Stimulated activated CD8-positive, alpha-beta memory T cell treated with anti-CD3 and anti-CD28 coated beads, Interleukin-15, amount 100 ng/mL, for 4 hours (primary cell): ENCODE measurements at regions not wholly inside any gene's neighbourhood (a gene's known extent, or its start where the extent isn't known, plus 50 kb on each side); places are given as distances from the start of the nearest gene placed in this dataset.

Experiments used
- DNase-seq, 2 donors: peaks; one replicate each; pipeline ENCODE4 v3.0.0-alpha.2; 2020; ENCODE audit warnings: low read depth in 2 of 2

GRCh38 chr4:181976764-181977163 lies 266.4 kb upstream of the TENM3 start:
- DNase-seq, result no peak

GRCh38 chr4:181982437-181982836 lies 260.8 kb upstream of the TENM3 start:
- DNase-seq, result no peak

GRCh38 chr4:181982856-181983255 lies 260.3 kb upstream of the TENM3 start:
- DNase-seq, result no peak

- no peak for DNase-seq
These were observed 255.8 kb upstream of the TENM3 start for GRCh38 chr4:181987392-181987791.

- no peak for DNase-seq
These were observed 254.1 kb upstream of the TENM3 start for GRCh38 chr4:181989071-181989470.

GRCh38 chr4:181991369-181992108 lies 251.7 kb upstream of the TENM3 start:
- DNase-seq, result no peak

GRCh38 chr4:181998398-181999295 lies 244.6 kb upstream of the TENM3 start:
- no peak for DNase-seq

- DNase-seq, result no peak
These were observed 243.1 kb upstream of the TENM3 start for GRCh38 chr4:182000077-182000476.

- no peak for DNase-seq
These were observed 232.3 kb upstream of the TENM3 start for GRCh38 chr4:182010876-182011275.

GRCh38 chr4:182014164-182014563 lies 229.0 kb upstream of the TENM3 start:
- DNase-seq, result no peak

- no peak for DNase-seq
These were observed 228.2 kb upstream of the TENM3 start for GRCh38 chr4:182015014-182015413.

GRCh38 chr4:182015893-182016292 lies 227.3 kb upstream of the TENM3 start:
- no peak for DNase-seq

GRCh38 chr4:182017038-182017437 lies 226.2 kb upstream of the TENM3 start:
- no peak for DNase-seq

GRCh38 chr4:182018691-182019090 lies 224.5 kb upstream of the TENM3 start:
- no peak for DNase-seq

GRCh38 chr4:182019148-182019652 lies 224.0 kb upstream of the TENM3 start:
- DNase-seq, result no peak

GRCh38 chr4:182022909-182023308 lies 220.3 kb upstream of the TENM3 start:
- DNase-seq, result no peak

- DNase-seq, result no peak
These were observed 219.7 kb upstream of the TENM3 start for GRCh38 chr4:182023469-182023868.

GRCh38 chr4:182042945-182043344 lies 200.3 kb upstream of the TENM3 start:
- no peak for DNase-seq

- DNase-seq, result no peak
These were observed 194.3 kb upstream of the TENM3 start for GRCh38 chr4:182048871-182049270.

GRCh38 chr4:182056866-182057265 lies 186.3 kb upstream of the TENM3 start:
- DNase-seq, result no peak

- no peak for DNase-seq
These were observed 180.7 kb upstream of the TENM3 start for GRCh38 chr4:182062458-182062857.

GRCh38 chr4:182062936-182063335 lies 180.3 kb upstream of the TENM3 start:
- DNase-seq, result no peak

- DNase-seq, result no peak
These were observed 179.6 kb upstream of the TENM3 start for GRCh38 chr4:182063651-182064050.
